Panc1 (cell line): ENCODE measurements at regions not wholly inside any gene's neighbourhood (a gene's known extent, or its start where the extent isn't known, plus 50 kb on each side); places are given as distances from the start of the nearest gene placed in this dataset.

Source experiments
- ATAC-seq: fragments of 200-7000 bp; cut with Tn5 transposase; 2 replicates; pipeline ENCODE4 v1.9.1; 2020; ENCODE audit warnings: mild to moderate bottlenecking, moderate library complexity
- BruUV-seq: library from RNA; stranded (reverse); fragments of 400-500 nt; replicated peaks from 2 replicates; lab custom pipeline; 2021; lab: Mats Ljungman, UMichigan
- CTCF ChIA-PET: fragments of 300-600 bp; sonication (Branson Sonifier 250); formaldehyde crosslinking; loops from one replicate; lab custom pipeline; 2022; ENCODE audit warnings: antibody characterized with exemption; lab: Charles Lee
- POLR2A ChIA-PET: fragments of 300-600 bp; sonication (Branson Sonifier 250); formaldehyde crosslinking; loops from one replicate; lab custom pipeline; 2022; ENCODE audit warnings: antibody characterized with exemption; lab: Charles Lee
- DNase-seq: peaks from one replicate; pipeline ENCODE4 v3.0.0-alpha.2; 2010; ENCODE audit warnings: low read depth, low spot score
- H3K27ac ChIP-seq: 2 replicates; pipeline ENCODE4 v1.5.1; 2011; ENCODE audit warnings: mild to moderate bottlenecking, low read length, inconsistent platforms
- H3K27me3 ChIP-seq: fragments of 200-500 bp; sonication (Bioruptor generic); 2 replicates; pipeline ENCODE4 v1.6.0; 2014; ENCODE audit warnings: low read length, inconsistent platforms; ENCODE audit not compliant: control insufficient read depth, insufficient read depth
- H3K36me3 ChIP-seq: fragments of 200-500 bp; sonication (Bioruptor generic); 2 replicates; pipeline ENCODE4 v1.5.1; 2014; ENCODE audit warnings: inconsistent platforms, mild to moderate bottlenecking, low read length, moderate library complexity; ENCODE audit not compliant: control insufficient read depth, insufficient read depth
- H3K4me1 ChIP-seq: 2 replicates; pipeline ENCODE4 v1.5.1; 2011; ENCODE audit warnings: inconsistent platforms, mild to moderate bottlenecking, low read length, moderate library complexity; ENCODE audit not compliant: control insufficient read depth, insufficient read depth
- H3K4me3 ChIP-seq, 2 experiments: 2 replicates each; pipeline ENCODE4 v1.5.1; 2011 to 2012; ENCODE audit warnings: low read depth in 2 of 2, low read length in 2 of 2, mild to moderate bottlenecking in 2 of 2, inconsistent platforms in 1 of 2, moderate library complexity in 1 of 2
- H3K9me3 ChIP-seq: fragments of 200-500 bp; sonication (Bioruptor generic); 2 replicates; pipeline ENCODE4 v1.5.1; 2014; ENCODE audit warnings: low read depth, mild to moderate bottlenecking, inconsistent platforms, low read length, moderate library complexity; ENCODE audit not compliant: control insufficient read depth, insufficient read depth
- POLR2AphosphoS5 ChIP-seq: IDR thresholded peaks from 2 replicates; pipeline ENCODE4 v1.6.1; 2012; ENCODE audit warnings: mild to moderate bottlenecking, low read depth, low read length, moderate library complexity
- SIN3A ChIP-seq: IDR thresholded peaks from 2 replicates; pipeline ENCODE4 v1.6.1; 2012; ENCODE audit warnings: low read depth, mild to moderate bottlenecking, low read length, moderate library complexity, borderline replicate concordance; ENCODE audit not compliant: insufficient read depth
- TCF7L2 ChIP-seq: IDR thresholded peaks from 2 replicates; pipeline ENCODE4 v1.6.1; 2011; ENCODE audit warnings: mild to moderate bottlenecking, low read depth, low read length, inconsistent platforms
- in situ Hi-C: cut with HindIII; loops from 2 replicates; pipeline ENCODE4 v1.10.0; 2016; ENCODE audit warnings: low sequenced_read_pairs, low pct_unique_long_range_greater_than_20kb
- intact Hi-C: fragments of 100-400 bp; cut with micrococcal nuclease; formaldehyde crosslinking; loops from one replicate; pipeline ENCODE4 v1.10.0; 2022; ENCODE audit not compliant: unreplicated experiment
- TF ChIP-seq, protein P1 (sequence below), 2 experiments: IDR thresholded peaks; 2 replicates each; pipeline ENCODE4 v1.6.1; 2011 to 2012; ENCODE audit warnings: low read depth in 2 of 2, control low read depth in 1 of 2, low read length in 1 of 2, mild to moderate bottlenecking in 1 of 2, moderate library complexity in 1 of 2; ENCODE audit not compliant: insufficient read depth in 1 of 2
- TF ChIP-seq, protein P2 (sequence below): fragments of 450-650 bp; IDR thresholded peaks from 2 replicates; pipeline ENCODE4 v1.5.1; 2017; ENCODE audit warnings: mild to moderate bottlenecking

DNA sequence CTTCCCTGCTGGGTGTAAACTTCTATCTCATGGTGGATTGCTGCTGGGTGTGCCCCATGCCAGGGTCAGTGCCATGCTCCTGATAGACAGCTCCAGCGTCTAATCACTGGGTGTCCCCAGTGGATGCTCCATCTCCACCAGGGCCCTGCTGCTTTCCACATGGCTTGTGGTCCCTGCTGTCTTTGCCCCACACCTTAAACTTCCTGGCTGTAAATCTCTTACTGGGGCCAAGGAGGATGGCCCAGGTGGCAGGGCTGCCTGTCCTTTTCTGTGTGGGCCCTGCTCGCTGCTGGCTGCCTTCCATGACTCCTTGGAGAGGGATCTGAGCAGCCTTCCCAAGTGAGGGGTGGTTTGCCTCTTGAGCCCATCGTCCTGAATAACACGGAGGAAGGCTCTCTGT, 51.8 kb downstream of the RGS12 start:
- no TSS peak for BruUV-seq
- Histone ChIP-seq H3K9me3 (no peaks in the 10 kb centered on the region), H3K27me3 (no peaks in the 10 kb centered on the region), H3K4me3 (no peak overlapping the region), H3K27ac (no peak overlapping the region), H3K36me3 (no peaks in the 10 kb centered on the region), H3K4me1 (no peaks in the 10 kb centered on the region)
- ATAC-seq: no peak
- in situ Hi-C loops: no loop called here
- intact Hi-C loops: no loop called here
- CTCF ChIA-PET: interaction anchor here (0.6 kb wide), 1 partner anchor 28 kb away, joined by 8 read pairs; no protein-coding TSS in a partner anchor
- TF ChIP-seq, protein P1, sequence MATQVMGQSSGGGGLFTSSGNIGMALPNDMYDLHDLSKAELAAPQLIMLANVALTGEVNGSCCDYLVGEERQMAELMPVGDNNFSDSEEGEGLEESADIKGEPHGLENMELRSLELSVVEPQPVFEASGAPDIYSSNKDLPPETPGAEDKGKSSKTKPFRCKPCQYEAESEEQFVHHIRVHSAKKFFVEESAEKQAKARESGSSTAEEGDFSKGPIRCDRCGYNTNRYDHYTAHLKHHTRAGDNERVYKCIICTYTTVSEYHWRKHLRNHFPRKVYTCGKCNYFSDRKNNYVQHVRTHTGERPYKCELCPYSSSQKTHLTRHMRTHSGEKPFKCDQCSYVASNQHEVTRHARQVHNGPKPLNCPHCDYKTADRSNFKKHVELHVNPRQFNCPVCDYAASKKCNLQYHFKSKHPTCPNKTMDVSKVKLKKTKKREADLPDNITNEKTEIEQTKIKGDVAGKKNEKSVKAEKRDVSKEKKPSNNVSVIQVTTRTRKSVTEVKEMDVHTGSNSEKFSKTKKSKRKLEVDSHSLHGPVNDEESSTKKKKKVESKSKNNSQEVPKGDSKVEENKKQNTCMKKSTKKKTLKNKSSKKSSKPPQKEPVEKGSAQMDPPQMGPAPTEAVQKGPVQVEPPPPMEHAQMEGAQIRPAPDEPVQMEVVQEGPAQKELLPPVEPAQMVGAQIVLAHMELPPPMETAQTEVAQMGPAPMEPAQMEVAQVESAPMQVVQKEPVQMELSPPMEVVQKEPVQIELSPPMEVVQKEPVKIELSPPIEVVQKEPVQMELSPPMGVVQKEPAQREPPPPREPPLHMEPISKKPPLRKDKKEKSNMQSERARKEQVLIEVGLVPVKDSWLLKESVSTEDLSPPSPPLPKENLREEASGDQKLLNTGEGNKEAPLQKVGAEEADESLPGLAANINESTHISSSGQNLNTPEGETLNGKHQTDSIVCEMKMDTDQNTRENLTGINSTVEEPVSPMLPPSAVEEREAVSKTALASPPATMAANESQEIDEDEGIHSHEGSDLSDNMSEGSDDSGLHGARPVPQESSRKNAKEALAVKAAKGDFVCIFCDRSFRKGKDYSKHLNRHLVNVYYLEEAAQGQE (IDR thresholded peaks at IDR 0.05; ENCODE audit: insufficient read depth in 1 of 2, low read depth in 2 of 2, low read length in 1 of 2): no peak
- TF ChIP-seq SIN3A: no peak
- no peak for TF ChIP-seq POLR2AphosphoS5
- TF ChIP-seq TCF7L2: no peak
- POLR2A ChIA-PET: no interaction called here
- no peak for DNase-seq

DNA sequence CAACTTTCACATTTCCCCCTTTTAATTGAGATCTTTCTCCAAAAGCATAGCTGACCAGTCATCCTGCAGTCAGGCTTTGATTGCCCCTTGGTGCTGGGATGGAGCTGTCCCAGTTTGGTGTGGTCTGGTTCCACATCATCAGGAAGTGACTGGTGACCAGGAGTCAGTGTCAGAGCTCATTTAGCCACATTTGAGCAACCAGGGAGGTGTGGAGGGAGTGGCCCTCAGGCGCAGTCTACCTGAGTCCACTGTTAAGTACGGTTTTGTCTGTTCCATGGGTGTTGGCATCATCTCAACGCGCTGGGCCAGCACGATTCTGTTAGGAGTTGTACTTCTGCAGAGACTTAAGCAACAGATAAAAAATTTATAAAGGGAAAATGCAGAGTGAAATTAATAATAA, 52.6 kb downstream of the RGS12 start:
- ChIA-PET CTCF (no interaction called here), POLR2A (no interaction called here)
- H3K4me3 ChIP-seq: no peak overlapping the region
- no peaks in the 10 kb centered on the region for H3K9me3 ChIP-seq
- TF ChIP-seq, protein P1 (IDR thresholded peaks at IDR 0.05; ENCODE audit: insufficient read depth in 1 of 2, low read depth in 2 of 2, low read length in 1 of 2): no peak
- TF ChIP-seq POLR2AphosphoS5: no peak
- TF ChIP-seq SIN3A: no peak
- TF ChIP-seq, protein P2, sequence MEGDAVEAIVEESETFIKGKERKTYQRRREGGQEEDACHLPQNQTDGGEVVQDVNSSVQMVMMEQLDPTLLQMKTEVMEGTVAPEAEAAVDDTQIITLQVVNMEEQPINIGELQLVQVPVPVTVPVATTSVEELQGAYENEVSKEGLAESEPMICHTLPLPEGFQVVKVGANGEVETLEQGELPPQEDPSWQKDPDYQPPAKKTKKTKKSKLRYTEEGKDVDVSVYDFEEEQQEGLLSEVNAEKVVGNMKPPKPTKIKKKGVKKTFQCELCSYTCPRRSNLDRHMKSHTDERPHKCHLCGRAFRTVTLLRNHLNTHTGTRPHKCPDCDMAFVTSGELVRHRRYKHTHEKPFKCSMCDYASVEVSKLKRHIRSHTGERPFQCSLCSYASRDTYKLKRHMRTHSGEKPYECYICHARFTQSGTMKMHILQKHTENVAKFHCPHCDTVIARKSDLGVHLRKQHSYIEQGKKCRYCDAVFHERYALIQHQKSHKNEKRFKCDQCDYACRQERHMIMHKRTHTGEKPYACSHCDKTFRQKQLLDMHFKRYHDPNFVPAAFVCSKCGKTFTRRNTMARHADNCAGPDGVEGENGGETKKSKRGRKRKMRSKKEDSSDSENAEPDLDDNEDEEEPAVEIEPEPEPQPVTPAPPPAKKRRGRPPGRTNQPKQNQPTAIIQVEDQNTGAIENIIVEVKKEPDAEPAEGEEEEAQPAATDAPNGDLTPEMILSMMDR: no peak
- TF ChIP-seq TCF7L2: no peak
- no peaks in the 10 kb centered on the region for H3K4me1 ChIP-seq
- no peak overlapping the region for H3K27ac ChIP-seq
- intact Hi-C loops (loop anchor here (5.0 kb wide), 1 partner anchor 97 kb away; the partner anchor contains the start of gene HGFAC), in situ Hi-C loops (no loop called here)
- ATAC-seq (no peak), DNase-seq (no peak)
- no peaks in the 10 kb centered on the region for H3K36me3 ChIP-seq
- BruUV-seq: no TSS peak
- no peaks in the 10 kb centered on the region for H3K27me3 ChIP-seq
